Upper lobe of right lung (tissue), 1 donor: ENCODE measurements at regions not wholly inside any gene's neighbourhood (a gene's known extent, or its start where the extent isn't known, plus 50 kb on each side); places are given as distances from the start of the nearest gene placed in this dataset.

Experiments used
- ATAC-seq: fragments of 200-7000 bp; cut with Tn5 transposase; one replicate; pipeline ENCODE4 v1.9.1; 2020; ENCODE audit warnings: mild to moderate bottlenecking, moderate library complexity
- DNase-seq: peaks from one replicate; pipeline ENCODE4 v3.0.0-alpha.2; 2020
- H3K27ac ChIP-seq: fragments of 200-600 bp; one replicate; pipeline ENCODE4 v1.8.0; 2022
- H3K27me3 ChIP-seq: fragments of 200-600 bp; one replicate; pipeline ENCODE4 v1.8.0; 2022; ENCODE audit warnings: mild to moderate bottlenecking
- H3K36me3 ChIP-seq: fragments of 200-600 bp; one replicate; pipeline ENCODE4 v1.8.0; 2022
- H3K4me1 ChIP-seq: fragments of 200-600 bp; one replicate; pipeline ENCODE4 v1.8.0; 2022
- H3K4me3 ChIP-seq: fragments of 200-600 bp; one replicate; pipeline ENCODE4 v1.8.0; 2022; ENCODE audit warnings: mild to moderate bottlenecking
- H3K9me3 ChIP-seq: fragments of 200-600 bp; one replicate; pipeline ENCODE4 v1.8.0; 2022
- intact Hi-C: fragments of 100-400 bp; cut with DNase I; formaldehyde crosslinking; loops from one replicate; pipeline ENCODE4 v1.11.0; 2022
- TF ChIP-seq, protein P1 (sequence below): fragments of 200-600 bp; IDR thresholded peaks from one replicate; pipeline ENCODE4 v1.8.0; 2022; ENCODE audit warnings: antibody characterized with exemption
- donor health status: DM: no; HTN: yes; CAD: no; lungs with severe emphysema.

DNA sequence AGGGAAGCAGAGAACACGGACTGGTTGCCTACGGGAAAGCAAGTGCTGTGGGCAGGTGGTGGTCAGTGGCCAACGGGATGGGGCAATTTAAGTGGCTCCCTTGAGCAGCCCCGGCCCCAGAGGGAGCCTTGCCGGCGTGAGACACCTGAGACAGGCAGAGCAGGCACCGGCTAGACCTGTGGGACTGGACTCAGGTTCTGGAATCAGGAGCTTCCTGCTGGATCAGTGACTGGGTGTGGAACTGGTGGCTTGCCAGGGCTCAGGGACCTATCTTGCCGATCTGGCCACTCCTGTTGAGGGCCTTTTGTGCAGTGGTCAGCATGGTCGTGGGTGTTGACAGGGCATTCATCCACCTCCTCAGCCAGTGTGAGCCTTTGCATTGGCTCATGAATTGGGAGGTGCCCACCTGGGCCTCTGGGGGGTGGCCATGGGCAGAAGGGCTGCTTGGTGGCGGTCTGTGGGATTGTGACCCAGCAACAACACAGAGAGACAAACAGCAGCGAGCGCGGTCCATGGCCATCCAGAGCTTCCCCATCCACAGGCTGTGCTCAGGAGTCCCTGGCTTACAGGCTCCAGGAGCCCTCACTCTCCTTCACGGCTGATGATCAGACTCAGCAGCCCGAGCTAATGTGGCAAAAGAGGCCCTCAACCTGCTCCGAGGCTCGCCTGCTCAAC, 85.4 kb upstream of the ZNF516 start:
- intact Hi-C loops: no loop called here
- peak; percentile 17 for ATAC-seq
- no peaks in the 10 kb centered on the region for H3K9me3 ChIP-seq
- no peak for DNase-seq
- H3K4me3 ChIP-seq: no peak overlapping the region
- no peaks in the 10 kb centered on the region for H3K4me1 ChIP-seq
- peaks cover 8% of the 10 kb centered on the region for H3K27me3 ChIP-seq
- no peaks in the 10 kb centered on the region for H3K36me3 ChIP-seq
- H3K27ac ChIP-seq: no peak overlapping the region
- TF ChIP-seq, protein P1, sequence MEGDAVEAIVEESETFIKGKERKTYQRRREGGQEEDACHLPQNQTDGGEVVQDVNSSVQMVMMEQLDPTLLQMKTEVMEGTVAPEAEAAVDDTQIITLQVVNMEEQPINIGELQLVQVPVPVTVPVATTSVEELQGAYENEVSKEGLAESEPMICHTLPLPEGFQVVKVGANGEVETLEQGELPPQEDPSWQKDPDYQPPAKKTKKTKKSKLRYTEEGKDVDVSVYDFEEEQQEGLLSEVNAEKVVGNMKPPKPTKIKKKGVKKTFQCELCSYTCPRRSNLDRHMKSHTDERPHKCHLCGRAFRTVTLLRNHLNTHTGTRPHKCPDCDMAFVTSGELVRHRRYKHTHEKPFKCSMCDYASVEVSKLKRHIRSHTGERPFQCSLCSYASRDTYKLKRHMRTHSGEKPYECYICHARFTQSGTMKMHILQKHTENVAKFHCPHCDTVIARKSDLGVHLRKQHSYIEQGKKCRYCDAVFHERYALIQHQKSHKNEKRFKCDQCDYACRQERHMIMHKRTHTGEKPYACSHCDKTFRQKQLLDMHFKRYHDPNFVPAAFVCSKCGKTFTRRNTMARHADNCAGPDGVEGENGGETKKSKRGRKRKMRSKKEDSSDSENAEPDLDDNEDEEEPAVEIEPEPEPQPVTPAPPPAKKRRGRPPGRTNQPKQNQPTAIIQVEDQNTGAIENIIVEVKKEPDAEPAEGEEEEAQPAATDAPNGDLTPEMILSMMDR: no peak

DNA sequence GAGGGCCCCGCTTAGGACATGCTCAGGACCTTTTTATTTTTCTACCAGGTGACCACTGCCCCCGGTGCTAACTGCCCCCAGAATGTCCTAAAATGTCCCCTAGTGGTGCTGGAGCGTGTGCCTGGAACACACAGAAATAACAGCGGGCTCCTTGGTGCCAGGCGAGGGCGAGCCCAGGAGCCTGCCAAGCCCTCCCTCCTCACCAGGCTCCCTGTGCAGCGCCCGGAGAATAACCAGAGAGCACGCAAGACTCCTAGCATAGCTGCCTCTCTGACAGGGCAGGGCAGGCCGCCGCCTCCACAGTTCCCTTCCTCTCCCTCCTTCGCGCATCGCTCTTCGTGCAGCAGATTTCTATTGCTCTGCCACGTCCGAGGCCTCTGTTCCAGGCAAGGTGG, 84.3 kb upstream of the ZNF516 start:
- intact Hi-C loops: no loop called here
- DNase-seq: no peak
- TF ChIP-seq, protein P1: no peak
- Histone ChIP-seq H3K9me3 (no peaks in the 10 kb centered on the region), H3K27ac (no peak overlapping the region), H3K27me3 (peaks cover 8% of the 10 kb centered on the region), H3K36me3 (no peaks in the 10 kb centered on the region), H3K4me3 (no peak overlapping the region), H3K4me1 (no peaks in the 10 kb centered on the region)
- ATAC-seq: no peak

DNA sequence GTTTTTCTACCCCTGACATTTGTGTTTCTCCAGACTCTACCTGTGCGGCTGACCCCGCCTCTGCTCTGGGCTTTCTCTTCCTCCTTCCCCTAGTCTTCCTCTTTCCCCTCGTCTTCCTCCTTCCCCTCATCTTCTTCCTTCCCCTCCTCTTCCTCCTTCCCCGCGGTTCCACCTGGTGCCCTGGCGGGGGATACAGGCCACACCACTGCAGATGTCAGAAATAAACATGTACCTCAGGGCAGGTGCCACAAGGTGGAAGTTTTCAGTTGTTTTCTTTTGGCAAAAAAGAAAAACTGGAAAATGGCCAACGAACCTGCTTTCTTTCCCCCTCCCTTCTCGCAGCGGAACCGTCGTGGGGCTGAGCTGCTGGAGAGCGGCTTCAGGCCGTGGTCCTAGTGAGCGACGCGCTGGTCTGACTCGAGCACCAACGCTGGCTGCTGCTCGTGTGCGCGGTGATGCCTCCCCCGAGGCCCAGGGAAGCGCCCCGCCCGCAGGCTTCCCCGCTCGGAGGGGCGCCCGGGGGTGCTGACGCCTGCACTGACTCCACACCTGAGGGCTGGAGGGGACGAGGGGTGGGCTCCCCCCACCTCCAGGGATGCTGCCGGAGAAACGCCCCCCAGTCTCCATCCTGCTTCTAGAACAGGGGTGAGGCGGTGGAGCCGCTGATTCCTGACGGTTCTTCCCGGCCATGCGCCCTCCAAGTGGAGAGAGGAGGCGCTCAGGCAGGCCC, 83.7 kb upstream of the ZNF516 start:
- Histone ChIP-seq H3K4me1 (no peaks in the 10 kb centered on the region), H3K9me3 (no peaks in the 10 kb centered on the region), H3K36me3 (no peaks in the 10 kb centered on the region), H3K27ac (no peak overlapping the region), H3K4me3 (no peak overlapping the region), H3K27me3 (peaks cover 8% of the 10 kb centered on the region)
- DNase-seq (no peak), ATAC-seq (no peak)
- intact Hi-C loops: no loop called here
- TF ChIP-seq, protein P1: no peak

DNA sequence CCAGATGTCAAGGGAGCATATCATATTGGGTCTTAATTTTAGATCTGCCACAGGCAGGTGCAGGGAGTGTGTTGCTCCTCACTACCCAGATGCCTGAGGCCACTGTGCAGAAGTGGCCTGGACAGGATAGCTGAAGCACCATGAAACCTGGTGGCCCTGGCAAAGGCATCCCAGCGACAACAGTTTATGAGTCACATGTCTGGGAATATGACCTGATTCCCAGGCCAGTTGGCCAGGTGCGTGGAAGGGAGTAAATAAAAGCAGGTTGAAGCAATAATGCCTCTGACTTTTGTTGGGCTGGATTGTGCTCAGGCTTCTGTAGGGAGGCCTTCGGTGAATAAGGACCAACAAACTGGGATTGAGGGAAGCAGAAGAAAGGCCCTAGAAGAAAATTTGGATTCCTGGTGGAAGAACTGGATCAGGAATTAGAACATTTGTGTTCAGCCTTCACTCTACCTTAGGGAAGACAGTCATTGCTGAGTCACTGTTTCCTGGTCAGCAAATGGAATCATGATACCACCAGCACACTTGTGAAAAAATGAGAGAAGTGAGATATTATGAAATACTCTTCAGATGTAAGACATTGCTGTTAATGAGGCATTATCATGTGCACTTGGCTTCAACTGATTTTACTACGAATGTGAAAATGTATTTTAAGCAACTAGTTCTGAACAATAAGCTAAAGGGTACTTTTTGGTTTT, 78.4 kb upstream of the ZNF516 start:
- peak; percentile 75 for ATAC-seq
- Histone ChIP-seq H3K36me3 (no peaks in the 10 kb centered on the region), H3K9me3 (no peaks in the 10 kb centered on the region), H3K27ac (no peak overlapping the region), H3K4me1 (no peaks in the 10 kb centered on the region), H3K27me3 (no peaks in the 10 kb centered on the region), H3K4me3 (no peak overlapping the region)
- TF ChIP-seq, protein P1: no peak
- DNase-seq: no peak
- intact Hi-C loops: no loop called here

DNA sequence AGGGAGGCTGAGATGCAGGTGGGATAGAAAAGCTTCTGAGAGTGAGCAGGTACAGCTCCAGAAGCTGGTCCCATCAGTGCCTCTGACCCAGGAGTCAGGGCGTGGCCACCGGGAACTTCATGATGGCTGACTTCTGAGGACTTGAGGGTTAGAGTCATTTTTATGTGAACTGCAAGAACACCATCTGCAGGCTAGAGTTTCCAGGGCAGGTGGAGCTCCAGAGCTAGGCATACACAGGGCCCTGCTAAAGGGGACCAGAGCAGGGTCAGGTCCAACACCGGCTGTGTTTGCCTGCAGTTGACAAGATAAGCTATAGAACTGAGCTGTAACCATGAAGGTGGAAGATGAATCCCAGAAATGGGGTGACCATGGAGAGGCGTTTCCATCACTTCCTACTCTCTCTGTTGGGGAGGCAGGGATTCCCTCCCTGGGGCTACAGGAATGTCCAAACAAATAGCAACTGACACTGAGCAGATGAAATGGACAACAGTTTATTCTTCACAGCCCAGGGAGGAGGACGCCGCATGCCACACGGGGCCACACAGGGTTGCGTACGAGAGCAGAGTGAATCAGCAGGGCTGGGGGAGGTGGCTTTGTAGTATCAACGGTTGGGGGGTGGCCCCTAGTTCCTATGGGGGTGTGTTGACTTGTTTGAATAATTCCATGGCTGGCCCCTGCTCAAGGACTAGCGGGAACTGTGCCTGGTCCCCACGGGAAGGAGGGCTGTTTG, 77.6 kb upstream of the ZNF516 start:
- no peaks in the 10 kb centered on the region for H3K4me1 ChIP-seq
- intact Hi-C loops: no loop called here
- H3K27me3 ChIP-seq: no peaks in the 10 kb centered on the region

More for the DNA sequence above, 77.6 kb upstream of the ZNF516 start:
- Histone ChIP-seq H3K4me3 (no peak overlapping the region), H3K9me3 (no peaks in the 10 kb centered on the region), H3K27ac (no peak overlapping the region), H3K36me3 (no peaks in the 10 kb centered on the region)
- peak; percentile 31 for ATAC-seq
- TF ChIP-seq, protein P1: no peak
- no peak for DNase-seq
